HG03139 (cell line): ENCODE measurements at regions not wholly inside any gene's neighbourhood (a gene's known extent, or its start where the extent isn't known, plus 50 kb on each side); places are given as distances from the start of the nearest gene placed in this dataset.

ENCODE experiments used
- ATAC-seq: cut with Tn5 transposase; IDR thresholded peaks from one replicate; pipeline ENCODE4 v1.9.1; 2021; ENCODE audit not compliant: unreplicated experiment

GRCh38 chr6:133583907-133584427, 304.9 kb upstream of the TCF21 start:
- no peak for ATAC-seq

- ATAC-seq: no peak
Observed at GRCh38 chr6:133584823-133585222, 304.1 kb upstream of the TCF21 start.

GRCh38 chr6:133585978-133586377, 302.9 kb upstream of the TCF21 start:
- ATAC-seq: no peak

GRCh38 chr6:133587546-133588160, 301.3 kb upstream of the TCF21 start:
- ATAC-seq: no peak

DNA sequence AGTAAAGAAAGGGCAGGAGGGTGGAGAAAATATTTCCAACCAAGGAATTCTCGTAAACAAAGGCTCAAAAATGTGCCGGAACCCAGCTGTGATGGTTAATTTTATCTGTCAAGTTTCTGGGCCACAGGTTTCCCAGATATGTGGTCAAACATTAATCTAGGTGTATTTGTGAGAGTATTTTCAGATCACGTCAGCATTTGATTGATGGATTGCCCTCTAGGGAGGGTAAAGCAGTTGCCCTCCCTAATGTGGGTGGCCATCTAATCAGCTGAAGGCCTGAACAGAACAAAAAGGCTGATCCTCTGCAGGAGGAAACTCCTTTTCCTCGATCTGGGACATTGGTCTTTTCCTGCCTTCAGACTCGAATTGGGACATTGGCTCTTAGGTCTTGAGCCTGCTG, 298.7 kb upstream of the TCF21 start:
- ATAC-seq: no peak

- no peak for ATAC-seq
Observed at GRCh38 chr6:133590814-133591213, 298.1 kb upstream of the TCF21 start.

- ATAC-seq: no peak
Observed at GRCh38 chr6:133591275-133591674, 297.6 kb upstream of the TCF21 start.

DNA sequence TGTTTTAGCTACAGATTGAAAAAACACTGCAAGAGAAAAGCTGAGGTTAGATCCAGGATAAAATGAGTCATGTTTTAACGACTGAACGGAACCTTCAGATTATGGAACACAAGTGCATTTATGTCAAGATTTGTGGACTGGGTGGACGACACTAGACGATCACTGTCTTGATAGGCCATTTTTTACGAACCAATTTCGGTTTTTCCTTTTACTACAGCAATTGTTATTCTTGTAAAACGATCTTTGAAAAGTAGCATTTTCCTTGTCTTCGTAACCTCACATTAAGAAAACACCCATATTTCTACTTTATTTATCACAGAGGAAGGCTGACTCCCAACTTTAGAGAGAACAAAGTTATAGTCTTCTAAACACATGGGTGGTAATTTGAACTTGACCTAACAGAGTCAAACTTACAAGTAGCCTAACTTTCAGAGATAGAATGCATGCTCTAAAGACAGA, 294.2 kb upstream of the TCF21 start:
- no peak for ATAC-seq

DNA sequence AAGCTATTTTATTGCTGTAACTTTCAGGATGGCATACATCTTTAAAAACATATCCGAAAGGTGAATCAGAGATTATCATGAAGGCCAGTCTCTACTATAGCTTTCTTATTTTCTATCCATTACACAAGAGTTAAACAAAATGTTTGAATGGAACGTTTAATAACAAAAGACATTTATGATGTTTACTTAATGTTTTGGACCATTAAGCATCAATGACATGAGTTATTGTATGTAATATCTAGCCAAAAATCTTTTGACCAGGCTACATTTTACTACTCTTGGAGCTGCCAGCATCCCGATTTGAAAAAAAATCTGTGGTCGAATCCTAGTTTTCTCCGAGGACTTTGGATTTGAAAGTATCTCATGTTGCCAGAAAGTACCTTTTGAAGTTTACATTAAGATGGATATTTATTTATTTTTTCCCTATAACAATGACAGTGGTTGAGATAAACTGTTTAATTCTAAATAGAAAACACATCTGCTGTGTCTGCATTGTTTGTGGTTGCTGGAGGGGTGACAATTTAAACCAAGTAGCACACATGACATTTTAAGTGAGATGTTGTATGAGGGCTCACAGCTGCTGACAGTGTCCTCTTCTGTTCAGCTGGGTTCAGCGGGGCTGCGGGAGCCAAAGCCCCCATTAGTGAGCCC, 293.7 kb upstream of the TCF21 start:
- no peak for ATAC-seq

DNA sequence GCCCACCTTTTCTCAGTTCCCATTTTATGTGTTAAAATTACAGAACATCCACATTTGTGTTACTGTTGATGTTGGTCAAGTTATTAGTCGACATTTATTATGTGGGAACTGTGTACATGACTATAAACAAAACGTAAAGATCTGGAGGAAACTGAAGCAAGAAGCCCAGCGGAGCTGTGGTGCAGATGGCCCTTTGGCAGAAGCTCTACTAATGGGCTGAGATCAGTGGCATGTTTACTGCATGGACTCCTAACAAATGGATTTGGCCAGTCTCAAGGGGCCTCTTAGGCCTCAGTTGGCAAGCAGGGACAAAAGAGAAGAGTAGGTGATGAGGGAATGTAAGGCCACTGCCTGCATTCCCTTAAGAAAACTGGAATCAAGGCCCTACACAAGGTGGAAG, 282.1 kb upstream of the TCF21 start:
- no peak for ATAC-seq

GRCh38 chr6:133608620-133609019, 280.3 kb upstream of the TCF21 start:
- no peak for ATAC-seq

- ATAC-seq: no peak
Observed at GRCh38 chr6:133609415-133610226, 279.3 kb upstream of the TCF21 start.

DNA sequence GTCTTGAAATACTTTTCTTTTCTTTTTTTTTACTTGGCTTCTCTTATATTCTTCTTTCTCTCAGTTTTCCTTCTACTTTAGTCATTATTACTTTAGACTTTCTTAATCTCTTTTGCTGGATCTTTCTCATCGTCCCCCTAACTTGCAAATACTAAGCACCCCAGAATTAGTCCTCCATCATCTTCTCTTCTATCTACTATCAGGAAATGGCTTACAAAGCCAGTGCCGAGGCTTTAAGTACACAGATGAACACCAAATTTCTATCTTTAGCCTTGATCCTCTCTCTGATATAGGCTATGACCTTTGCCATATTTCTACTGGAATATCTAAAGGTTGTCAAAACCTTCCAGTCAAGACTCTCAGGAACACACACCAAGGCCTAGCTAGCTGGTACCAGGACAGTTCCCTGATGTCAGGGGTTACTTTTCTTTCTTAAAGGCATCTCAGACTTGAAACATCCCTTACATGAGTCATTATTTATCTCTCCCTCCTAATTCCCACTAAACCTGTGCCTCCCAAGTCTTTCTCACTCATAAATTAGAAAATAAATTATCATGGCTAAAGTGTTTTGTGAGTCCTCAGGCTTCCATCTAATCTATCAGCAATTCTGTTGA, 278.6 kb upstream of the TCF21 start:
- ATAC-seq: no peak

GRCh38 chr6:133610971-133611370, 277.9 kb upstream of the TCF21 start:
- ATAC-seq: no peak

GRCh38 chr6:133612459-133612858, 276.5 kb upstream of the TCF21 start:
- no peak for ATAC-seq

DNA sequence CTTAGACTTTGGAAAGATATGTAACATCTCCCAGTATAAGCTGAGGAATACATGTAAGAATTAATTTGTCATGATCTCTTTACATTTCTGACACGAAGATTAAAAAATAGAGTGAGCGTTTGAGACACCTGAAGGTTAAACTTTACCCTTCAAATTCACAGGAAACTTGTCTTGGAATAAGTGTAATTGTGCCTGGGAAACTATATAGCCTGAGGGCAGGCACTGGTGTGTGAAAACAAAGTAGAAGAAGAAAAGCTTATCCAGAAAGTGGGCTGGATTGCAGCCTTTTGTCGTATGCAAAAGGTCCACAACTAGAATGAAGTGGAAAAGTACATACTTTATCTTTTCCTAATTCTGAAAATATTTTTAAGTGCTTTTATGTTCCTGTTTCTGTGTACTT, 275.7 kb upstream of the TCF21 start:
- no peak for ATAC-seq

DNA sequence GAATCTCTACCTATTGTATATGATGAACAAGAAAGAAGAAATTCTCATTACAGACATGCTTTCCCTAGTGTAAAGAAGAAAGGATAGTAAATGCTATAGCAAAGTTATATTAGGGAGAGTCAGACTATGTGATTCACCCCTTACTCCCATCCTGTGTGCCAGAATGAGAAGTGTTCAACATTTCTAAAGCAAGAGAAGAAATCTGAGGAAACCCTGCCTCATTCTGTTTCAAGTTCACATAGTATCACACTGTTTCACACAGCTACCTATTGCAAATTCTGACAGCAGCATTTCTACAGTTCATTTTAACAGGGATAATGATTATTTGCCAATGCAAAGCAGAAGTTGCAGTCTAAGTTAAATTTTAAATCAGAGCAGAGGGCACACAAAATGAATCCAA, 267.2 kb upstream of the TCF21 start:
- no peak for ATAC-seq

- no peak for ATAC-seq
Observed at GRCh38 chr6:133623065-133623464, 265.8 kb upstream of the TCF21 start.

GRCh38 chr6:133623621-133624020, 265.3 kb upstream of the TCF21 start:
- ATAC-seq: no peak

GRCh38 chr6:133626096-133626666, 262.7 kb upstream of the TCF21 start:
- ATAC-seq: no peak

- no peak for ATAC-seq
Observed at GRCh38 chr6:133629970-133630369, 258.9 kb upstream of the TCF21 start.
